H1 (cell line): ENCODE measurements at regions not wholly inside any gene's neighbourhood (a gene's known extent, or its start where the extent isn't known, plus 50 kb on each side); places are given as distances from the start of the nearest gene placed in this dataset.

Experiments
- HDAC2 ChIP-seq, 2 experiments: fragments of 300-600 bp in 1 of 2; sonication (generic) in 1 of 2; IDR thresholded peaks; 2 replicates each; pipeline ENCODE4 v1.6.1; 2011 to 2012; ENCODE audit warnings: low read depth in 2 of 2, low read length in 2 of 2, mild to moderate bottlenecking in 2 of 2, moderate library complexity in 2 of 2, borderline replicate concordance in 1 of 2, inconsistent platforms in 1 of 2
- POLR2A ChIP-seq, 2 experiments: IDR thresholded peaks; 1 replicate in 1 of 2; 2 replicates in 1 of 2; pipeline ENCODE4 v1.6.1; 2011; ENCODE audit warnings: low read depth in 2 of 2, low read length in 2 of 2, mild to moderate bottlenecking in 2 of 2; ENCODE audit errors: control extremely low read depth in 1 of 2
- SIN3A ChIP-seq, 2 experiments: IDR thresholded peaks in 1 of 2; conservative IDR thresholded peaks in 1 of 2; 2 replicates each; pipeline ENCODE4 v1.6.1; 2011 to 2012; ENCODE audit warnings: low read length in 2 of 2, improper control_type of control experiment in 1 of 2, low read depth in 1 of 2, mild to moderate bottlenecking in 1 of 2
- SIX5 ChIP-seq: IDR thresholded peaks from 2 replicates; pipeline ENCODE4 v1.6.1; 2011; ENCODE audit warnings: mild to moderate bottlenecking, low read depth, low read length
- TF ChIP-seq, protein P1 (sequence below): IDR thresholded peaks from 2 replicates; pipeline ENCODE4 v1.6.1; 2012; ENCODE audit warnings: low read length, inconsistent platforms
- TF ChIP-seq, protein P2 (sequence below): IDR thresholded peaks from 2 replicates; pipeline ENCODE4 v1.6.1; 2011; ENCODE audit warnings: low read length, improper control_type of control experiment

DNA sequence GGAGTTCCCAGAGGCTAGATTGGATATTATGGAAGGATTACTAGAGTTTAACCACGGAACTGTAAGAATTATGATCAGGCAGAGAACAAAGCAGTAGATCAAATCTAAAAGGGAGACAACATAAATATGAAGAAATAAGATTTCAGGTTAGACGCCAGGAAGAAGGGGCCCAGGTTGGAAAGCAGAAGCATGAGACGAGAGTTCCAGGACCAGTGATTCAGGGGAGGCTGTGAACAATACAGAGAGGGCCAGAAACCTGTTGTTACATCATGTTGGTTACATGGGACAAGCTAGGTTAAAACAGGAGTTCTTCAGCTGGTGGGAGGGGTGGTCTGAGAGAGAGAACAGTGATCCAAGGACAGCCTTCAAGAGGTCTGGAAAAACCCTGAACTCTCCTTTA, 128.4 kb upstream of the MROH9 start (continued):
- no peak for TF ChIP-seq HDAC2 (IDR thresholded peaks at IDR 0.05; ENCODE audit: borderline replicate concordance in 1 of 2, low read depth in 2 of 2, low read length in 2 of 2)
- no peak for TF ChIP-seq SIX5
- TF ChIP-seq, protein P1, sequence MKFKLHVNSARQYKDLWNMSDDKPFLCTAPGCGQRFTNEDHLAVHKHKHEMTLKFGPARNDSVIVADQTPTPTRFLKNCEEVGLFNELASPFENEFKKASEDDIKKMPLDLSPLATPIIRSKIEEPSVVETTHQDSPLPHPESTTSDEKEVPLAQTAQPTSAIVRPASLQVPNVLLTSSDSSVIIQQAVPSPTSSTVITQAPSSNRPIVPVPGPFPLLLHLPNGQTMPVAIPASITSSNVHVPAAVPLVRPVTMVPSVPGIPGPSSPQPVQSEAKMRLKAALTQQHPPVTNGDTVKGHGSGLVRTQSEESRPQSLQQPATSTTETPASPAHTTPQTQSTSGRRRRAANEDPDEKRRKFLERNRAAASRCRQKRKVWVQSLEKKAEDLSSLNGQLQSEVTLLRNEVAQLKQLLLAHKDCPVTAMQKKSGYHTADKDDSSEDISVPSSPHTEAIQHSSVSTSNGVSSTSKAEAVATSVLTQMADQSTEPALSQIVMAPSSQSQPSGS: no peak
- no peak for TF ChIP-seq POLR2A (IDR thresholded peaks at IDR 0.05; ENCODE audit: control extremely low read depth in 1 of 2, low read depth in 2 of 2, low read length in 2 of 2)
- TF ChIP-seq SIN3A (conservative IDR thresholded peaks at IDR 0.05 in 1 of 2, IDR thresholded peaks at IDR 0.05 in 1 of 2; ENCODE audit: low read depth in 1 of 2, low read length in 2 of 2): no peak
- TF ChIP-seq, protein P2, sequence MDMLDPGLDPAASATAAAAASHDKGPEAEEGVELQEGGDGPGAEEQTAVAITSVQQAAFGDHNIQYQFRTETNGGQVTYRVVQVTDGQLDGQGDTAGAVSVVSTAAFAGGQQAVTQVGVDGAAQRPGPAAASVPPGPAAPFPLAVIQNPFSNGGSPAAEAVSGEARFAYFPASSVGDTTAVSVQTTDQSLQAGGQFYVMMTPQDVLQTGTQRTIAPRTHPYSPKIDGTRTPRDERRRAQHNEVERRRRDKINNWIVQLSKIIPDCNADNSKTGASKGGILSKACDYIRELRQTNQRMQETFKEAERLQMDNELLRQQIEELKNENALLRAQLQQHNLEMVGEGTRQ: no peak
